Stimulated activated CD4-positive, alpha-beta T cell treated with anti-CD3 and anti-CD28 coated beads, Interleukin-1b, Interleukin-23, amount 100 ng/mL, for 48 hours (primary cell): ENCODE measurements at regions not wholly inside any gene's neighbourhood (a gene's known extent, or its start where the extent isn't known, plus 50 kb on each side); places are given as distances from the start of the nearest gene placed in this dataset.
"Not testable (repeated sequence)": the region's sequence is repeated elsewhere in the genome, so short reads cannot be mapped to it uniquely, and the experiment has no call there.

Experiments
- DNase-seq: peaks from one replicate; pipeline ENCODE4 v3.0.0-alpha.2; 2020

DNA sequence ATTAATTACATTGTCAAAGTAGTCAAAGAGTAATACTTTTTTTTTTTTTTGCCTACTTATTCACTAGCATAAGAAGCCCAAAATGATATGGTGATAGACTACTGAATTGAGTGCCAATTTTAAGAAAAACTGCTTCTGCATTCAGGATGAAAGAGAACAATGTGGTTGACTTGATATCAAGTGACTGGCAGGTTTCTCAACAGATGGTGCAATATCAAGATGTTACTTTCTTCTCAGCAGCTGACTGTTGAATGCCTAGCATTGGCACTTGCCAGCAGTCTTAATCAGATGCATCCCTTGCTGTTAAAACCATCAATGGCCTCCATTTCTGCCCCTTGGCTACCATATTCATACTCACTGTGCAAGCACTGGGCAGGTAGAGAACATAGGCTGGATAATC, 863.2 kb downstream of the GBE1 start:
- DNase-seq = no peak

GRCh38 chr3:80897005-80897404, 864.4 kb downstream of the GBE1 start:
- DNase-seq = not testable (repeated sequence)

DNA sequence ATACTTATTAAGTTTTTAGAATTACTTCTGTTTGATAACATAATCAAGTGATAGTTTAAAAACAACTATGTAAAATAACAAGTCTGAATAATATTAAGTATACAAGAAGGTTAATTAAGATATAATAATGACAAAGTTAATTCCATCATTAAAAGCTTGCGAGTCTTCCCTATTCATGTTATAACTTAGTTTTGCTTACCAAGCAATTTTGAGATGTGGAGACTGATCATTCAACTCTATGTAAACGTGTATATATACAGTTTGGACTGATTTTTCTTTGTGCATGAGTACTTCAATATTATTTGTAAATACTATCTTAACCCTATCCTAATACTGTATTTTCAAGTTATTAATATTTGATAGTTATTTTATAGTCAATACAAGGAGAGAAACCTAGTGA, 870.9 kb downstream of the GBE1 start:
- DNase-seq = no peak

DNA sequence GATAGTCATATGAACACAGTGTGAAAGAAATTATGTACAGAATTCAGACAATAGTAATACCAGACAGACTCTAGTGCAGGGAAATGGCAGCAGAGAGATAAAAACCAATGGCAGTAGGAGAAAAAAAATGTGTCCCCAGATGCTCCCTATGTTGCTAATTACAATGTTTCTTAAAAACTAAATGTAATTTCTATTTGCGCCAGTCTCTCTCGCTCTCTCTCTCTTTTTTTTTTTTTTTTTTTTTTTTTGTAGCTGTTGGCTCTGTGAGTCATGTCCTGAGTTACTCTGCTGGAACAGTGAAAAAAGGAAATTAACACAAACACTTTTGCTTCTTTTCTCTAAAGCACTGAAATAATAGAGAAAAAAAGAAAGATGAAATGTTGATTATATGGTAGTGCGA, 871.9 kb downstream of the GBE1 start:
- DNase-seq = no peak

- DNase-seq = no peak
Observed at GRCh38 chr3:80870476-80871041, 890.9 kb downstream of the GBE1 start.

- no peak for DNase-seq
Observed at GRCh38 chr3:80855482-80855881, 906.0 kb downstream of the GBE1 start.

DNA sequence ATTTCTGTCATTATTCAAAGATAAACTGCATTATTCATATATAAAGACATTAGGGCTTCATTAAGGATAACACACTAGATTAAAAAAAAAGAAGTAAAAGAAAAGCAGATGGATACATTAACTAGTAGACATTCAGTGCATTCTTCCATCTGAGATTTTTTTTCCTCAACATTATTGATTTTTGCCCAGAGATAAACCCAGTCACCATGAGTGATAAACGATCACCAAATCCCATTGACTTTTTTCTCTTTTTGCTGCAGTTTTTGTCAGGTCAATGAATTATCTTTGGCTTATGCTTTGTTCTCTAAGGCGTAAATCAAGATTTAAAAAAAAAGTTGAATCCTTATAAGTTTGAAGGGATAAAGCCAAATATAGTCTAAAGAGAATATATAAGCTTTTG, 925.0 kb downstream of the GBE1 start:
- DNase-seq = no peak

- no peak for DNase-seq
Observed at GRCh38 chr3:80807577-80807976, 953.9 kb downstream of the GBE1 start.

GRCh38 chr3:80806673-80807072, 954.8 kb downstream of the GBE1 start:
- no peak for DNase-seq

DNA sequence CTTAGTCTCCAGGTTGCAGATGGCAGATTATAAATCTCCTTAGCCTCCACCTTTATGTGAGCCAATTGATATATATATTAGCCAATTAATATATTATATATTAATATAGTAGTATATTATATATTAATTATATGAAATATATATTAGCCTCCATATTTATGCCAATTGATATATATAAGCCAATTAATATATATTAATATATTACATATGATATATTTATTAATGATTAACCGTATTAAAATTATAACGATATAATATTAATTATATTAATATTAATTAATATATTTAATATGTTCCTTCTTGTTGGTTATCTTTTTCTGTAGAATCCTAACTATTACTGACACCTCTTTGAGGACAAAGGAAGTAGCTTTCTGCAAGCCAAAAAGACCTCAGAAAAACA, 972.5 kb downstream of the GBE1 start:
- DNase-seq = no peak

DNA sequence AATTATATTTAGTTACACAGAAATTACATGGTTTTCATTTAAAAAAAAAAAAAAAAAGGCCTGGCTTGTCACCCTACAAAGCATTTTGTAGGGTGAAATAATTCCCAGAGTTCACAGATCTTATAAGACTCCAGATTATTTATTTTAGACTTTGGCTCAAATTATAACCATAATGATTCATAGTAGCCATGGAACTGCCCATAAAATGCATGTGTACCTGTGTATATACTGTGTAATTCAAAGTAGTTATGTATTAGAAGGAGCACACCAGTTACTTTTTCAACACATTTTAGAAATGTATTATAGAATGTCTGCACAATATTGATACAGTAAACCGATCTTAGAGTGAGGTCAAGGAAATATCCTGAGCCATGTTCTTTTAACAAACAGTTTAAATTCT, 975.6 kb downstream of the GBE1 start:
- DNase-seq = no peak

DNA sequence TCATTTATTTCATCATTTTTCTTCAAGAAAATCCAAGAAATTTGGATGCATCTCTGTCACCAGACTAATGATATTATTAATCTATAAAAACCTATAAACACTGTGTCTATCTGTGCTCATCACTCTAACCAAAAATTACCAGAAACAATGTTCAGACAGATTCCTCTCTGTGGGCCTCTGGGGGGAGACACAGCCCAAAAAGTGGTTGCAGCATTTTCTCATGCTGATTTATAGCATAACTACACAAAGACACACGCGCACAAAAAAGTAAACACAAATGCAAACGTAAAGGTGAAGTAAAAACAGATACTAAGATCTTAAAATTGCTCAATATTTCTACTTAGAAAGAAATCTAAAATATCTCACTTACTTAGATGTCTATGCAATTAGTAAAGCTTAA, 976.0 kb downstream of the GBE1 start:
- no peak for DNase-seq

DNA sequence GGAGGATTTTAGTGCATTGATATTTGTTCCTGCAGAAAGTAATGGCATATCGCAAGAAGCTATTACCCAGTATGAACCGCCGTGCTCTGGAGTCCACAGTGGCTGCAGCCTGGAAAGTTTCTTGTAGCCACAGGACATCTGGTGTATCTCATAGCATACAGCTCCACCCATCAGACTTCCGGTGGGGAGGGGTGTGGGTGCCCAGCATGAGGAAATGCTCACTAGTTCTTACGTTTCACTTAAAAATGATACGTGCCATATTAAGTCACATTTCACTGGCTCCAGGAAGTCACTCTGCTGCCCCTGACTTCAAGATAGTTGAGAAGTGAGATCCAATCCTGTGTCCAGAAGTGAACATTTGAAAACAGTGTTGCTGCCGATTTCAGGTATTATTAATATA, 990.4 kb downstream of the GBE1 start:
- no peak for DNase-seq

DNA sequence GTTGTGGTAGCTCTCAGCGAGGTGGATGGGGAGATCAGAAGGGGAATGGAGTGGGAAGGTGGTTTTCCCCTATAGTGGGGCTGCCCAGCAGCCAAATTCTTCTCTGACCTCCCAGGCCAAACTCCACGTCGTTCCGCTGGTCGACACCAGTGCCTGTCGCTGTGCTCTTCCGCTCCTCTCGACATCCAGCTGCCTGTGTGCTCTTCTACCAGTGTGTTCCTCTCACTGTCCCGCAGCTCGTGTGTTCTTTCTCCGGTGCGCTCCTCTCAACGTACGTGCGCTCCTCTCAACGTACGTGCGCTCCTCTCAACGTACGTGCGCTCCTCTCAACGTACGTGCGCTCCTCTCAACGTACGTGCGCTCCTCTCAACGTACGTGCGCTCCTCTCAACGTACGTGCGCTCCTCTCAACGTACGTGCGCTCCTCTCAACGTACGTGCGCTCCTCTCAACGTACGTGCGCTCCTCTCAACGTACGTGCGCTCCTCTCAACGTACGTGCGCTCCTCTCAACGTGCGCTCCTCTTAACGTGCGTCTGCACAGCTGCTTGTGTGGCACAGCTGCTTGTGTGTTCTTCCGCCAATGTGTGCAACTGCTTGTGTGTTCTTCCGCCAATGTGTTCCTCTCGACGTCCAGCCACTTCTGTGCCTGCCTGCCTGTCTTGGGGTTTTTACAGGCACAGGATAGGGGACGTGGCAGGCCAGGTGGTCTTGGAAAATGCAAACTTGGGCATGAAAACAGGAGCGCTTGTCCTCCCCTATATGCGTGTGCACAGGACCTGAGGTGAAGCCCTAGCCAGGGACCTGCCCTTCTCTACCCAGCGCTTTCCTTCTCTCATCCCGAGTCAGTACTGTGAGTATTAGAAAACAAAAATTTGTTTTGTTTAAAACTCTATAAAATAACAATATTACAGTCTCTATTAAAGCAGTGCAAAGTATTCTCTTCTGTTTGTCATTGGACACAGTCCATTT, 991.1 kb downstream of the GBE1 start:
- DNase-seq = no peak

DNA sequence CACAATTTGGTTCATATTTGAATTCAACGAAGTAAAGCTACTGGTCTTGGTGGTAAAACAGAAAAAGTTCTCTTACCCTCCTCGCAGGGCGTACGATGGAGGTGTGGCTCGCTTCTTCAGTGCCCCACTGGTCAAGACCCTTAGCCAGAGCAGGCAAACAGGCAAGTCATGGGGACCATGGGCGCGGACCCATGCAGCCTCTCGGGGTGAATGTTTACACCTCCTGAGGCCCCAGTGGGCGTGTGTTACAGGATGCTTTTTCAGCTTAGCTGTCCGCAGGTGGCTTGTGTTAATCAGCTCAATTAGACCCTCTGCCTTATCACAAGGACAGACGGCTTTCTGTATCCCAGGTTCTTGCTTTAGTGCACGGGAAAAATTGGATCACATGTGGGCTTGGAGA, 991.8 kb downstream of the GBE1 start:
- no peak for DNase-seq

- DNase-seq = no peak
Observed at GRCh38 chr3:80767604-80768003, 993.8 kb downstream of the GBE1 start.

DNA sequence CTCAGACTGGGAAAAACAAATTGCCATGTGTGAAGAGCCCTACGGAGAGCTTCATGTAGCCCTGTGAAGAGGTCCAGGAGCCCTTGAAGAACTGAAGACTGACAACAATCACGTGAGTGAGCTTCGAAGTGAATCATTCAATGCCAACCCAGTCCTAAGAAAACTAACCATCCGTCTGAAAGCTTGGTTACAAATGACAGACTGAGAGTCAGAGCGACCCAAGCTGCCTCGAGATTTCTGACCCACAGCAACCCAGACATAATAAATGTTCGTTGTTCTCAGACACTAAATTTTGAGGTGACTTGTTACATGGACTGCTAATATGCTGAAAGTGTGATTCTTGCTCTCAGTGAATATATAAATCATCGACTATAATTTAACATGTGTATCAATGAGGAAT, 987.2 kb upstream of the ROBO1 start:
- DNase-seq = no peak

GRCh38 chr3:80753021-80753420, 985.2 kb upstream of the ROBO1 start:
- no peak for DNase-seq

DNA sequence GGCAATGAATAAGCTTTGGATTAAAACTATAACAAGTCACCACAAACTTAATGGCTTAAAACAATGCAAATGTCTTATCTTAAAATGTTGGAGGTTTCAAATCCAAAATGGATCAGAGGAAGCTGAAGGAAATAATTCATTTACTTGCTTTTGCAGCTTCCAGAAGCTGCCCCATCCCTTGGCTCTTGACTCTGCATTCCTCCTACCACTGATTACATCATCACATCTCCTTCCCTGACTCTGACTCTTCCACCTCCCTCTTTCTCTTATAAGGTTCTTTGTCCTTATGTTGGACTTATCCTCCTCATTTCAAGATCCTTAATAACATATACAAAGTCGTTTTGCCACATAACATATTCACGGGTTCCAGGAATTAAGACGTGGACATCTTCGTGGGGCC, 982.8 kb upstream of the ROBO1 start:
- DNase-seq = no peak

GRCh38 chr3:80734920-80735319, 967.1 kb upstream of the ROBO1 start:
- DNase-seq = no peak

- DNase-seq = no peak
Observed at GRCh38 chr3:80734483-80734882, 966.7 kb upstream of the ROBO1 start.

DNA sequence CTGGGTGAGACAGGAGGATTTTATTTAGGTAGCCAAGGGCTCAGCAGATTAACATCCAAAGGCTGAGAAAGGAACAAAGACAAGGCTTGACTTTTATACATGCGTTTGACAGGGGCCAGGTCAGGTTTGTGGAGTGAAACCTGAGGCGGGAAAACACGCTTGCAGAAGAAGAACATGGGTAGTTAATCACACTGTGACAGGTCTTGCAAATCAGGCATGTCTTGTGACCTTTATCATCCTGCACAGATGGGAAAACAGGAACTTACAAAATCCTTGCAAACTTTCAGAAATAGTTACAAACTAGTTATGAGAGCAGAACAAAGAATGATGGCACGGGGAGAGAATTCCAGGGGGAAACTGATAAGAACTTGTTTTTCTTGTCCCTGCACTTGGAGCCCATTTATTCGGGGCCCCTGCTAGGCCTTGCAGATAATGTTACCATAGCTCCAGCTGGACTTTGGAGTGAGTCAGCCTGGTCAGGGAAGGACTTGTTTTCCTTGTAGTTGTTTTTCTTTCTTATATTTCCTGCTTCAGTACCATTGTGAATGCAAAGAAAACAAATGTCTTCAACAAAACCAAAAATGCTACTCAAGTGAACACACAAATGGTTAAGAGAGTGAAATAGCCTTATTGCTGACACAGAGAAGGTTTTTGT, 965.9 kb upstream of the ROBO1 start:
- DNase-seq = no peak

DNA sequence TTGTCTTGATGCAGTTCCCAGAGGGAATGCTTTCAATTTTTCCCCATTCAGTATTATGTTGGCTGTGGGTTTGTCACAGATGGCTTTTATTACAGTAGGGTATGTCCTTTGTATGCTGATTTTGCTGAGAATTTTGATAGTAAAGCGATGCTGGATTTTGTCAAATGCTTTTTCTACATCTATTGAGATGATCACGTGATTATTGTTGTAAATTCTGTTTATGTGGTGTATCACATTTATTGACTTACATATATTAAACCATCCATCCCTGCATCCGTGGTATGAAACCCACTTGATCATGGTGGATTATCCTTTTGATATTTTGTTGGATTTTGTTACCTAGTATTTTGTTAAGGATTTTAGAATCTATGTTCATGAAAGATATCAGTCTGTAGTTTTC, 959.8 kb upstream of the ROBO1 start:
- not testable (repeated sequence) for DNase-seq
